Neural cell (in vitro differentiated cells): ENCODE measurements at regions not wholly inside any gene's neighbourhood (a gene's known extent, or its start where the extent isn't known, plus 50 kb on each side); places are given as distances from the start of the nearest gene placed in this dataset.

ENCODE experiments used
- H2AFZ ChIP-seq: fragments of 200-600, 300-800 bp; sonication (generic), shearing (Covaris generic); 2 replicates; pipeline ENCODE4 v1.6.0; 2014; ENCODE audit warnings: low read depth, mild to moderate bottlenecking, antibody characterized with exemption, low read length, moderate library complexity
- H3F3A ChIP-seq: fragments of 200-600 bp; shearing (Covaris generic); 2 replicates; pipeline ENCODE4 v1.6.1; 2016; ENCODE audit warnings: mild to moderate bottlenecking, moderate library complexity, mixed read lengths, antibody characterized with exemption, low read length; ENCODE audit not compliant: insufficient read depth, poor library complexity, severe bottlenecking
- H3K27ac ChIP-seq: fragments of 200-600, 300-800 bp; sonication (generic), shearing (Covaris generic); 2 replicates; pipeline ENCODE4 v1.5.1; 2014; ENCODE audit warnings: mild to moderate bottlenecking, low read length, moderate library complexity
- H3K27me3 ChIP-seq: fragments of 300-800, 200-600 bp; sonication (generic), shearing (Covaris generic); 2 replicates; pipeline ENCODE4 v1.6.0; 2014; ENCODE audit warnings: mild to moderate bottlenecking, low read depth, low read length, moderate library complexity; ENCODE audit not compliant: insufficient read depth
- H3K36me3 ChIP-seq: fragments of 300-800, 200-600 bp; sonication (generic), shearing (Covaris generic); 2 replicates; pipeline ENCODE4 v1.5.1; 2014; ENCODE audit warnings: mild to moderate bottlenecking, antibody characterized with exemption, low read length, moderate library complexity; ENCODE audit not compliant: insufficient read depth
- H3K4me2 ChIP-seq: fragments of 300-800, 200-600 bp; sonication (generic), shearing (Covaris generic); 2 replicates; pipeline ENCODE4 v1.6.0; 2014; ENCODE audit warnings: mild to moderate bottlenecking, low read length
- H3K4me3 ChIP-seq: fragments of 300-800, 200-600 bp; sonication (generic), shearing (Covaris generic); 2 replicates; pipeline ENCODE4 v1.5.1; 2014; ENCODE audit warnings: mild to moderate bottlenecking, low read length, moderate library complexity
- H3K79me2 ChIP-seq: fragments of 200-600 bp; shearing (Covaris generic); replicated peaks from 2 replicates; pipeline ENCODE4 v1.6.0; 2014; ENCODE audit warnings: mild to moderate bottlenecking, low read length, moderate library complexity; ENCODE audit not compliant: insufficient read depth
- H3K9ac ChIP-seq: fragments of 300-800, 200-600 bp; sonication (generic), shearing (Covaris generic); 2 replicates; pipeline ENCODE4 v1.6.1; 2016; ENCODE audit warnings: mild to moderate bottlenecking, low read length, mixed read lengths
- H3K9me2 ChIP-seq: fragments of 200-600 bp; shearing (Covaris generic); 2 replicates; pipeline ENCODE4 v1.6.1; 2016; ENCODE audit warnings: mild to moderate bottlenecking, low read length, mixed read lengths; ENCODE audit not compliant: insufficient read depth
- H3K9me3 ChIP-seq: fragments of 200-600, 300-800 bp; sonication (generic), shearing (Covaris generic); 2 replicates; pipeline ENCODE4 v1.6.1; 2016; ENCODE audit warnings: mild to moderate bottlenecking, mixed run types, low read length, moderate library complexity, mixed read lengths
- H4K20me1 ChIP-seq: fragments of 200-600 bp; shearing (Covaris generic); 2 replicates; pipeline ENCODE4 v1.6.1; 2016; ENCODE audit warnings: mild to moderate bottlenecking, mixed run types; ENCODE audit not compliant: insufficient read depth
- EP300 ChIP-seq: fragments of 450-650 bp; conservative IDR thresholded peaks from 2 replicates; pipeline ENCODE4 v1.6.1; 2014; ENCODE audit warnings: antibody characterized with exemption, mild to moderate bottlenecking, moderate library complexity; ENCODE audit not compliant: poor library complexity, severe bottlenecking
- EZH2 ChIP-seq: fragments of 200-600, 300-800 bp; shearing (Covaris generic), sonication (generic); IDR thresholded peaks from 2 replicates; pipeline ENCODE4 v1.6.1; 2014; ENCODE audit warnings: antibody characterized with exemption, low read length, borderline replicate concordance, mild to moderate bottlenecking; ENCODE audit not compliant: insufficient read depth, poor library complexity, severe bottlenecking
- MXI1 ChIP-seq: fragments of 450-650 bp; conservative IDR thresholded peaks from 2 replicates; pipeline ENCODE4 v1.6.1; 2014; ENCODE audit warnings: antibody characterized with exemption, mild to moderate bottlenecking; ENCODE audit not compliant: poor library complexity, severe bottlenecking
- POLR2AphosphoS5 ChIP-seq: IDR thresholded peaks from 2 replicates; pipeline ENCODE4 v1.6.1; 2012
- RAD21 ChIP-seq: fragments of 450-650 bp; conservative IDR thresholded peaks from 2 replicates; pipeline ENCODE4 v1.6.1; 2014; ENCODE audit warnings: antibody characterized with exemption, mild to moderate bottlenecking, moderate library complexity
- REST ChIP-seq: IDR thresholded peaks from 2 replicates; pipeline ENCODE4 v1.6.1; 2012; ENCODE audit warnings: borderline replicate concordance
- SMC3 ChIP-seq: fragments of 450-650 bp; conservative IDR thresholded peaks from 2 replicates; pipeline ENCODE4 v1.6.1; 2014; ENCODE audit warnings: antibody characterized with exemption, mild to moderate bottlenecking, moderate library complexity; ENCODE audit not compliant: poor library complexity
- TAF1 ChIP-seq: IDR thresholded peaks from 2 replicates; pipeline ENCODE4 v1.6.1; 2012; ENCODE audit warnings: low read depth
- TF ChIP-seq, protein P1 (sequence below): fragments of 450-650 bp; IDR thresholded peaks from 2 replicates; pipeline ENCODE4 v1.5.1; 2014; ENCODE audit warnings: antibody characterized with exemption, mild to moderate bottlenecking, moderate library complexity; ENCODE audit not compliant: poor library complexity, severe bottlenecking

DNA sequence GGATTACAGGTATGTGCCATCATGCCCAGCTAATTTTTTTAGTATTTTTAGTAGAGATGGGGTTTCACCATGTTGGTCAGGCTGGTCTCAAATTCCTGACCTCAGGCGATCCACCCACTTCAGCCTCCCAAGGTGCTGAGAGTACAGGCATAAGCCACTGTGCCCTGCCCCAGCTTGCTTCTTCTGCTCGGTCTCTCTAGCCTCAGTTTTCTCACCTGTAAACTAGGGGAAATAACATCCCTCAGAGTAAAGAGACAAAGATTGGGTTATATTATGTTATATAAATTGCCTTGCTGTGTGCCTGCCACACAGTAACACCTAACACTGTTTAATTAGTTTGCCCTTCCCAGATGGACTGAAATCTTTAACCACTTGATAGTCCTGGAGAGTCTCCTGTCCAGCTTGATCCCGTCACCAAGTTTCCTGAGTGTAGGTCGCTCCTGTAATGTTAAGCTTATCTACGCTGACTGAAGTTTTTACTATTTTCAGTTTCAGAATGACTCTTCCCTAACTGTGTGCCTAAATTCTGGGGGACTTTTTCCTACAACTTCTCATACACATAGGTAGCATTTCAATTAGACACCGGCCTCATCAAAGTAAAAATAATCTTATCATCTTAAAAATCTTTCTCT, 412.7 kb upstream of the TENM3 start:
- Histone ChIP-seq H3K4me3 (no peak overlapping the region), H3F3A (no peaks in the 10 kb centered on the region), H3K4me2 (no peak overlapping the region), H3K27me3 (no peaks in the 10 kb centered on the region), H4K20me1 (no peaks in the 10 kb centered on the region), H3K27ac (no peak overlapping the region), H3K9ac (no peak overlapping the region), H3K79me2 (no peaks in the 10 kb centered on the region), H3K36me3 (no peaks in the 10 kb centered on the region), H3K9me3 (no peaks in the 10 kb centered on the region), H2AFZ (no peak overlapping the region), H3K9me2 (no peaks in the 10 kb centered on the region)
- no peak for TF ChIP-seq POLR2AphosphoS5
- TF ChIP-seq, protein P1, sequence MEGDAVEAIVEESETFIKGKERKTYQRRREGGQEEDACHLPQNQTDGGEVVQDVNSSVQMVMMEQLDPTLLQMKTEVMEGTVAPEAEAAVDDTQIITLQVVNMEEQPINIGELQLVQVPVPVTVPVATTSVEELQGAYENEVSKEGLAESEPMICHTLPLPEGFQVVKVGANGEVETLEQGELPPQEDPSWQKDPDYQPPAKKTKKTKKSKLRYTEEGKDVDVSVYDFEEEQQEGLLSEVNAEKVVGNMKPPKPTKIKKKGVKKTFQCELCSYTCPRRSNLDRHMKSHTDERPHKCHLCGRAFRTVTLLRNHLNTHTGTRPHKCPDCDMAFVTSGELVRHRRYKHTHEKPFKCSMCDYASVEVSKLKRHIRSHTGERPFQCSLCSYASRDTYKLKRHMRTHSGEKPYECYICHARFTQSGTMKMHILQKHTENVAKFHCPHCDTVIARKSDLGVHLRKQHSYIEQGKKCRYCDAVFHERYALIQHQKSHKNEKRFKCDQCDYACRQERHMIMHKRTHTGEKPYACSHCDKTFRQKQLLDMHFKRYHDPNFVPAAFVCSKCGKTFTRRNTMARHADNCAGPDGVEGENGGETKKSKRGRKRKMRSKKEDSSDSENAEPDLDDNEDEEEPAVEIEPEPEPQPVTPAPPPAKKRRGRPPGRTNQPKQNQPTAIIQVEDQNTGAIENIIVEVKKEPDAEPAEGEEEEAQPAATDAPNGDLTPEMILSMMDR: no peak
- TF ChIP-seq MXI1: no peak
- TF ChIP-seq RAD21: no peak
- no peak for TF ChIP-seq TAF1
- no peak for TF ChIP-seq REST
- TF ChIP-seq EZH2: no peak
- no peak for TF ChIP-seq SMC3
- TF ChIP-seq EP300: no peak

DNA sequence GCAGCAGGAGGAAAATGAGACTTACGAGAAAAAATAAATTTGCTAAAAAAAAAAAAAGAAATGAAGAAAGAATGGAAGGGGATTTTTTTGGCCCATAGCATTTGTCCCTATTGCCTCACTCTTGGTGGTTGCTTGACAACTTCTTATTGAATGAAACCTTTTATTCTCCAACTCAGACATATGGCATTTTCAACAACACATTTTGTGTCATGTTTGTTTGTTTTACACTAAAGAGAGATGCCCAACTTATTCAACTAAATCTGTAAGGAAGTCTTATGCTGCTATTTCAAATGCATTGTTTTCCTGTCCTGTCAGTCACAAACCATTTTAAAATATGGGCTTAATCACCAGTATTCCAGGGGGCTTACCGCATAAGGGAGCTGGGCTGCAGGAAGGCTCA, 409.1 kb upstream of the TENM3 start:
- Histone ChIP-seq H2AFZ (no peak overlapping the region), H3K27me3 (no peaks in the 10 kb centered on the region), H3K79me2 (no peaks in the 10 kb centered on the region), H3K36me3 (no peaks in the 10 kb centered on the region), H4K20me1 (no peaks in the 10 kb centered on the region), H3K4me3 (no peak overlapping the region), H3F3A (no peaks in the 10 kb centered on the region), H3K27ac (no peak overlapping the region), H3K9ac (no peak overlapping the region), H3K9me2 (no peaks in the 10 kb centered on the region), H3K4me2 (no peak overlapping the region), H3K9me3 (no peaks in the 10 kb centered on the region)
- TF ChIP-seq SMC3 (no peak), RAD21 (no peak), TAF1 (no peak), MXI1 (no peak), REST (no peak), EZH2 (no peak)
- TF ChIP-seq, protein P1: no peak
